ENCODE measurements at regions not wholly inside any gene's neighbourhood (a gene's known extent, or its start where the extent isn't known, plus 50 kb on each side); places are given as distances from the start of the nearest gene placed in this dataset.
A peak's percentile ranks its signal among the peaks of the same experiment; 100 is the strongest.

DNA sequence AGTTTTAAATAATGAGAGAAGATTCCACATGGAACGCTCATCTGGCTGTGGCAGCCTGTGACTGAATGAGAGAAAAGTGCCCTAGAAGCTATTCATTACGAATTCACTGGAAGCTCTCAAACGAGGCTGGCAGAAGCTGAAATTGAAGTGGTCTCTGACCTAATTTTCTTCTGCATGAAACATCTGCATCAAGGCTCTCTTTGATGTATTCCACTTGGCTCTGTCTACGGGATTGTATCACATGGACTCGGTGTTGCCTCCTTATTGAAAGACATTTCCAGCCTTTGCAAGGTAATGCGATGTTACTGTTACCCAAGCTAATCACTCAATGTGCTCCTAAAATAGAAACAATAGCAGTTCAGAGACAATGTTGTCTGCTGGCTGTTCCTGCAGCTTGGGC lies 246.9 kb upstream of the ZNF462 start:
- Histone ChIP-seq H3K4me3 (ENCODE audit: severe bottlenecking) (no peak overlapping the region), H3K9me3 (ENCODE audit: severe bottlenecking) (no peaks in the 10 kb centered on the region), H3K36me3 (ENCODE audit: low read depth) (no peaks in the 10 kb centered on the region), H3K27ac (ENCODE audit: poor library complexity, severe bottlenecking) (no peak overlapping the region), H3K27me3 (ENCODE audit: insufficient read depth, poor library complexity, severe bottlenecking) (no peaks in the 10 kb centered on the region), H3K4me1 (ENCODE audit: insufficient read depth, poor library complexity, severe bottlenecking) (peaks cover 18% of the 10 kb centered on the region)
- no peak for DNase-seq (ENCODE audit: low spot score)
- TF ChIP-seq, protein P1, sequence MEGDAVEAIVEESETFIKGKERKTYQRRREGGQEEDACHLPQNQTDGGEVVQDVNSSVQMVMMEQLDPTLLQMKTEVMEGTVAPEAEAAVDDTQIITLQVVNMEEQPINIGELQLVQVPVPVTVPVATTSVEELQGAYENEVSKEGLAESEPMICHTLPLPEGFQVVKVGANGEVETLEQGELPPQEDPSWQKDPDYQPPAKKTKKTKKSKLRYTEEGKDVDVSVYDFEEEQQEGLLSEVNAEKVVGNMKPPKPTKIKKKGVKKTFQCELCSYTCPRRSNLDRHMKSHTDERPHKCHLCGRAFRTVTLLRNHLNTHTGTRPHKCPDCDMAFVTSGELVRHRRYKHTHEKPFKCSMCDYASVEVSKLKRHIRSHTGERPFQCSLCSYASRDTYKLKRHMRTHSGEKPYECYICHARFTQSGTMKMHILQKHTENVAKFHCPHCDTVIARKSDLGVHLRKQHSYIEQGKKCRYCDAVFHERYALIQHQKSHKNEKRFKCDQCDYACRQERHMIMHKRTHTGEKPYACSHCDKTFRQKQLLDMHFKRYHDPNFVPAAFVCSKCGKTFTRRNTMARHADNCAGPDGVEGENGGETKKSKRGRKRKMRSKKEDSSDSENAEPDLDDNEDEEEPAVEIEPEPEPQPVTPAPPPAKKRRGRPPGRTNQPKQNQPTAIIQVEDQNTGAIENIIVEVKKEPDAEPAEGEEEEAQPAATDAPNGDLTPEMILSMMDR (IDR thresholded peaks at IDR 0.05; ENCODE audit: poor library complexity, severe bottlenecking), result no peak
- ATAC-seq (ENCODE audit: low read depth), result no peak

GRCh38 chr9:106616851-106617345 lies 246.1 kb upstream of the ZNF462 start:
- DNase-seq (ENCODE audit: low spot score) (no peak), ATAC-seq (ENCODE audit: low read depth) (no peak)
- Histone ChIP-seq H3K27me3 (ENCODE audit: insufficient read depth, poor library complexity, severe bottlenecking) (no peaks in the 10 kb centered on the region), H3K27ac (ENCODE audit: poor library complexity, severe bottlenecking) (no peak overlapping the region), H3K4me1 (ENCODE audit: insufficient read depth, poor library complexity, severe bottlenecking) (peaks cover 18% of the 10 kb centered on the region), H3K4me3 (ENCODE audit: severe bottlenecking) (no peak overlapping the region), H3K36me3 (ENCODE audit: low read depth) (no peaks in the 10 kb centered on the region), H3K9me3 (ENCODE audit: severe bottlenecking) (no peaks in the 10 kb centered on the region)
- TF ChIP-seq, protein P1 (IDR thresholded peaks at IDR 0.05; ENCODE audit: poor library complexity, severe bottlenecking), result no peak

DNA sequence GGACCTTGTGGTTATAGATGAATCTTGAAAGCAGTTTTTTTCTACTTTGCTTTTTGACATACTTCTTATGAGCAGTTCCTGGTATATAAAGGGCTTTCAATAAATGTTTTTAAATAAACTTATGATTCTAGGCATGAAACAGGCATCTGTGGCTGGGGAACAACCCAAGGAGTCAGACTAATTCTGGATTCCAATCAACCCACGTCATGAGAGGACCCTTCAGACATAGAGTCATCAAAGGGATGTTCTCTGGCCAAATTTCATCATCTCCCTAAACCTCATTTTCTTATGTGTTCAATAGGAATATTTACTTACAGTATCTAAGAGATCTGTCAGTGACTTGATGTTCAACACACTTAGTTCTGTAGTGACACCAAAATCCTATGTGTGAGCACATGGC lies 243.8 kb upstream of the ZNF462 start:
- Histone ChIP-seq H3K27ac (ENCODE audit: poor library complexity, severe bottlenecking) (peak overlapping the region; percentile 78), H3K4me3 (ENCODE audit: severe bottlenecking) (no peak overlapping the region), H3K36me3 (ENCODE audit: low read depth) (no peaks in the 10 kb centered on the region), H3K4me1 (ENCODE audit: insufficient read depth, poor library complexity, severe bottlenecking) (peaks cover 18% of the 10 kb centered on the region), H3K27me3 (ENCODE audit: insufficient read depth, poor library complexity, severe bottlenecking) (no peaks in the 10 kb centered on the region), H3K9me3 (ENCODE audit: severe bottlenecking) (no peaks in the 10 kb centered on the region)
- DNase-seq (ENCODE audit: low spot score), result no peak
- TF ChIP-seq, protein P1 (IDR thresholded peaks at IDR 0.05; ENCODE audit: poor library complexity, severe bottlenecking), result no peak
- ATAC-seq (ENCODE audit: low read depth), result peak; percentile 85

GRCh38 chr9:106620081-106620480 lies 242.9 kb upstream of the ZNF462 start:
- H3K36me3 ChIP-seq (ENCODE audit: low read depth), result no peaks in the 10 kb centered on the region
- H3K9me3 ChIP-seq (ENCODE audit: severe bottlenecking), result no peaks in the 10 kb centered on the region
- H3K27ac ChIP-seq (ENCODE audit: poor library complexity, severe bottlenecking), result peak overlapping the region; percentile 78
- DNase-seq (ENCODE audit: low spot score) (no peak), ATAC-seq (ENCODE audit: low read depth) (peak; percentile 48; the same call in 2 of the 3 replicates)
- TF ChIP-seq, protein P1 (IDR thresholded peaks at IDR 0.05; ENCODE audit: poor library complexity, severe bottlenecking), result no peak
- H3K4me3 ChIP-seq (ENCODE audit: severe bottlenecking), result no peak overlapping the region
- no peaks in the 10 kb centered on the region for H3K27me3 ChIP-seq (ENCODE audit: insufficient read depth, poor library complexity, severe bottlenecking)
- H3K4me1 ChIP-seq (ENCODE audit: insufficient read depth, poor library complexity, severe bottlenecking), result peaks cover 18% of the 10 kb centered on the region

DNA sequence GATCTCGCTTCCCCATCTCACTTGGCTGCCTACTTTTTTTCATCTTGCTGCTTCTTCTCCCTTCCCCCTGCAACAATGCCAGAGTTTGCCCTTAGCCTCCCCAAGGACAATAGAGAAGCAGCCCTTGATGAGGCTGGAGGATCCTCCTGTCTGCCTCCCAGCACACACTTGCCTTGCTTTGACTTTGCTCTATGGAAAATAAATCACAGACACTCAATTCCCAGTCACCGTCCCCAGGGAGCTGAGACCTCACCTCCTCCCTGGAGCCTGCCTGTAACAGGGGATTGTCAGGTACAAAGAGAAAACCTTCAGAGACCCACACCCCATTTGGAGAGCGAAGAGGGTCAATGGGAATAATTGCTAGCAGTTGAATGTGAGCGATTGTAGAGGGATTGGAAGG lies 242.1 kb upstream of the ZNF462 start:
- Histone ChIP-seq H3K4me1 (ENCODE audit: insufficient read depth, poor library complexity, severe bottlenecking) (peaks cover 18% of the 10 kb centered on the region), H3K27ac (ENCODE audit: poor library complexity, severe bottlenecking) (peak overlapping the region; percentile 78), H3K27me3 (ENCODE audit: insufficient read depth, poor library complexity, severe bottlenecking) (no peaks in the 10 kb centered on the region), H3K9me3 (ENCODE audit: severe bottlenecking) (no peaks in the 10 kb centered on the region), H3K4me3 (ENCODE audit: severe bottlenecking) (no peak overlapping the region), H3K36me3 (ENCODE audit: low read depth) (no peaks in the 10 kb centered on the region)
- DNase-seq (ENCODE audit: low spot score) (no peak), ATAC-seq (ENCODE audit: low read depth) (no peak)
- TF ChIP-seq, protein P1 (IDR thresholded peaks at IDR 0.05; ENCODE audit: poor library complexity, severe bottlenecking), result no peak

Measured in RWPE2 (cell line).